ENCODE measurements at regions not wholly inside any gene's neighbourhood (a gene's known extent, or its start where the extent isn't known, plus 50 kb on each side); places are given as distances from the start of the nearest gene placed in this dataset.

- TF ChIP-seq CTCF (IDR thresholded peaks at IDR 0.05; ENCODE audit: low read depth, low read length, poor library complexity, severe bottlenecking): no peak
- TF ChIP-seq EZH2phosphoT487 (IDR thresholded peaks at IDR 0.05; ENCODE audit: borderline replicate concordance, low read length): no peak
These were observed 199.2 kb downstream of the ST6GAL2 start for GRCh38 chr2:106686814-106687213.

Measured in DOHH2 (cell line).